ENCODE measurements at regions not wholly inside any gene's neighbourhood (a gene's known extent, or its start where the extent isn't known, plus 50 kb on each side); places are given as distances from the start of the nearest gene placed in this dataset.
"Not testable (repeated sequence)": the region's sequence is repeated elsewhere in the genome, so short reads cannot be mapped to it uniquely, and the experiment has no call there.

DNA sequence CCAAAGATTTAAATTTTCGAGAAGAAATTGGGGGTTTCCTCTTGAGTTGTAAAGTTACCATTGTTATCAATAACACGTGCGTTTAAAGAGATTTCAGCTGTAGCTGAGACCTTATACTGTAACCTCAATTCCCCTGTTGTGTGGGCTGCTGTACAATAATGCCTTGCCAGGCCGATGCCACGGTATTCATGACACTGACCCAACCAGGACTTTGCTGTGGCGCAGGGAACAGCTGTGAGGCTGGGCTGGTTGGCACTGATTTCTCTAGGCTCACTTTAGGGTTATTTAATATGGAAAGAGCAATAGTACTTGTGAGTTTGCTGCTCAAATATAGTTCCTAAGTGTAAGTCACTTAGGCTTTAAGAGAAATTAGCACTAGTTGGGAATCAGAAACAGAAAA is 744.2 kb downstream of the CDY1 start:
- not testable (repeated sequence) for DNase-seq (ENCODE audit: insufficient read length, low spot score); FAIRE-seq

- not testable (repeated sequence) for FAIRE-seq; DNase-seq (ENCODE audit: insufficient read length, low spot score)
These were observed 750.6 kb downstream of the CDY1 start for GRCh38 chrY:26372480-26372879.

- FAIRE-seq (no peak), DNase-seq (ENCODE audit: insufficient read length, low spot score) (no peak)
These were observed 786.9 kb downstream of the CDY1 start for GRCh38 chrY:26408671-26409328.

DNA sequence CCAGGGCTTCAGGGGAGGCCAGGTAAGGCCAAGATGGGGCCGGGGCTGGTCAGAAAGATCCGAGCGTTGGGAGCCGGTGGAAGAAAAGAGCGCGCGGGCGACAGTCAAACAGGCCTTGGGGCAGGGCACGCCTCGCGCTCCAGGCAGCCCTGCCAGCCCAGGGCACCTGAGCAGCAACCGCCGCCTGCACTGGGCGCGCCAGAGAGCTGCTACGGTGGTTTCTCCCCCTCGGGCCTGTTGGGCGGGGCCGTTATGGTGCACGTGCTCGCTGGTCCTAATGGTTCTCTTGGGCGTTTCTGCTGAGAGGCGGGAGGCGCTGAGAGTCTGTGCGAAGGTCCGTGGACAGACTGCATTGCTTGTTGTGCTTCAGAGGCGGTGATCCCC is 787.4 kb downstream of the CDY1 start:
- FAIRE-seq (no peak), DNase-seq (ENCODE audit: insufficient read length, low spot score) (no peak)
